GM12878 (cell line): ENCODE measurements at regions not wholly inside any gene's neighbourhood (a gene's known extent, or its start where the extent isn't known, plus 50 kb on each side); places are given as distances from the start of the nearest gene placed in this dataset.

ENCODE experiments used
- IKZF1 ChIP-seq: fragments of 450-650 bp; conservative IDR thresholded peaks from 2 replicates; pipeline ENCODE4 v1.6.1; 2017; ENCODE audit warnings: antibody characterized with exemption, mild to moderate bottlenecking
- PKNOX1 ChIP-seq: fragments of 450-650 bp; IDR thresholded peaks from 2 replicates; pipeline ENCODE4 v1.6.1; 2016; ENCODE audit warnings: mild to moderate bottlenecking
- RBBP5 ChIP-seq: fragments of 200-600 bp; sonication (generic); conservative IDR thresholded peaks from 2 replicates; pipeline ENCODE4 v1.6.1; 2016
- RFX5 ChIP-seq: IDR thresholded peaks from 2 replicates; pipeline ENCODE4 v1.6.1; 2011; ENCODE audit warnings: low read depth, low read length, improper control_type of control experiment
- SMAD5 ChIP-seq: IDR thresholded peaks from 2 replicates; pipeline ENCODE4 v1.6.1; 2016; ENCODE audit warnings: antibody characterized with exemption, low read depth
- SPI1 ChIP-seq: IDR thresholded peaks from 2 replicates; pipeline ENCODE4 v1.6.1; 2011; ENCODE audit warnings: low read depth, mild to moderate bottlenecking, low read length, moderate library complexity, borderline replicate concordance; ENCODE audit not compliant: insufficient read depth
- SREBF2 ChIP-seq: IDR thresholded peaks from 2 replicates; pipeline ENCODE4 v1.6.1; 2012; ENCODE audit warnings: mild to moderate bottlenecking, low read length
- SRF ChIP-seq, 2 experiments: IDR thresholded peaks; 2 replicates each; pipeline ENCODE4 v1.6.1; 2011; ENCODE audit warnings: low read depth in 2 of 2, low read length in 2 of 2, mild to moderate bottlenecking in 1 of 2, moderate library complexity in 1 of 2
- YY1 ChIP-seq: IDR thresholded peaks from 2 replicates; pipeline ENCODE4 v1.6.1; 2011; ENCODE audit warnings: low read depth, mild to moderate bottlenecking, low read length
- TF ChIP-seq, protein P1 (sequence below): fragments of 450-650 bp; IDR thresholded peaks from 2 replicates; pipeline ENCODE4 v1.6.1; 2018; ENCODE audit warnings: borderline replicate concordance, mild to moderate bottlenecking; ENCODE audit not compliant: partially characterized antibody
- TF ChIP-seq, protein P2 (sequence below): fragments of 450-650 bp; conservative IDR thresholded peaks from 2 replicates; pipeline ENCODE4 v1.6.1; 2017; ENCODE audit warnings: mild to moderate bottlenecking, moderate library complexity

- TF ChIP-seq SMAD5 (no peak), PKNOX1 (no peak), SRF (IDR thresholded peaks at IDR 0.05; ENCODE audit: low read depth in 2 of 2, low read length in 2 of 2) (no peak), SREBF2 (no peak), SPI1 (no peak), RFX5 (no peak), IKZF1 (no peak), YY1 (no peak), RBBP5 (no peak)
- TF ChIP-seq, protein P1, sequence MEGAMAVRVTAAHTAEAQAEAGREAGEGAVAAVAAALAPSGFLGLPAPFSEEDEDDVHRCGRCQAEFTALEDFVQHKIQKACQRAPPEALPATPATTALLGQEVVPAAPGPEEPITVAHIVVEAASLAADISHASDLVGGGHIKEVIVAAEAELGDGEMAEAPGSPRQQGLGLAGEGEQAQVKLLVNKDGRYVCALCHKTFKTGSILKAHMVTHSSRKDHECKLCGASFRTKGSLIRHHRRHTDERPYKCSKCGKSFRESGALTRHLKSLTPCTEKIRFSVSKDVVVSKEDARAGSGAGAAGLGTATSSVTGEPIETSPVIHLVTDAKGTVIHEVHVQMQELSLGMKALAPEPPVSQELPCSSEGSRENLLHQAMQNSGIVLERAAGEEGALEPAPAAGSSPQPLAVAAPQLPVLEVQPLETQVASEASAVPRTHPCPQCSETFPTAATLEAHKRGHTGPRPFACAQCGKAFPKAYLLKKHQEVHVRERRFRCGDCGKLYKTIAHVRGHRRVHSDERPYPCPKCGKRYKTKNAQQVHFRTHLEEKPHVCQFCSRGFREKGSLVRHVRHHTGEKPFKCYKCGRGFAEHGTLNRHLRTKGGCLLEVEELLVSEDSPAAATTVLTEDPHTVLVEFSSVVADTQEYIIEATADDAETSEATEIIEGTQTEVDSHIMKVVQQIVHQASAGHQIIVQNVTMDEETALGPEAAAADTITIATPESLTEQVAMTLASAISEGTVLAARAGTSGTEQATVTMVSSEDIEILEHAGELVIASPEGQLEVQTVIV = no peak
- TF ChIP-seq, protein P2, sequence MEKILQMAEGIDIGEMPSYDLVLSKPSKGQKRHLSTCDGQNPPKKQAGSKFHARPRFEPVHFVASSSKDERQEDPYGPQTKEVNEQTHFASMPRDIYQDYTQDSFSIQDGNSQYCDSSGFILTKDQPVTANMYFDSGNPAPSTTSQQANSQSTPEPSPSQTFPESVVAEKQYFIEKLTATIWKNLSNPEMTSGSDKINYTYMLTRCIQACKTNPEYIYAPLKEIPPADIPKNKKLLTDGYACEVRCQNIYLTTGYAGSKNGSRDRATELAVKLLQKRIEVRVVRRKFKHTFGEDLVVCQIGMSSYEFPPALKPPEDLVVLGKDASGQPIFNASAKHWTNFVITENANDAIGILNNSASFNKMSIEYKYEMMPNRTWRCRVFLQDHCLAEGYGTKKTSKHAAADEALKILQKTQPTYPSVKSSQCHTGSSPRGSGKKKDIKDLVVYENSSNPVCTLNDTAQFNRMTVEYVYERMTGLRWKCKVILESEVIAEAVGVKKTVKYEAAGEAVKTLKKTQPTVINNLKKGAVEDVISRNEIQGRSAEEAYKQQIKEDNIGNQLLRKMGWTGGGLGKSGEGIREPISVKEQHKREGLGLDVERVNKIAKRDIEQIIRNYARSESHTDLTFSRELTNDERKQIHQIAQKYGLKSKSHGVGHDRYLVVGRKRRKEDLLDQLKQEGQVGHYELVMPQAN = no peak
Observed at GRCh38 chr14:27184427-27184826, 586.6 kb upstream of the NOVA1 start (continued).
